Heart right ventricle (tissue), 16 donors: ENCODE measurements at regions not wholly inside any gene's neighbourhood (a gene's known extent, or its start where the extent isn't known, plus 50 kb on each side); places are given as distances from the start of the nearest gene placed in this dataset.

Experiments
- ATAC-seq, 8 donors: fragments of 200-7000 bp; cut with Tn5 transposase; one replicate each; pipeline ENCODE4 v1.9.1; 2020; ENCODE audit warnings: mild to moderate bottlenecking in 8 of 8, moderate library complexity in 8 of 8, moderate number of reproducible peaks in 1 of 8
- DNase-seq, 2 donors: peaks; one replicate each; pipeline ENCODE4 v3.0.0-alpha.2; 2020
- H3K27ac ChIP-seq, 10 donors: fragments of 200-600 bp; sonication (generic) in 2 of 10; one replicate each; pipeline versions ENCODE4 v1.5.0 to v1.8.0; 2020 to 2022; ENCODE audit warnings: mild to moderate bottlenecking in 3 of 10
- H3K27me3 ChIP-seq, 7 donors: fragments of 200-600 bp; one replicate each; pipeline ENCODE4 v1.8.0; 2021 to 2022; ENCODE audit warnings: mild to moderate bottlenecking in 2 of 7
- H3K36me3 ChIP-seq, 9 donors: fragments of 200-600 bp; sonication (generic) in 1 of 9; one replicate each; pipeline versions ENCODE4 v1.5.0 to v1.8.0; 2020 to 2022; ENCODE audit warnings: mild to moderate bottlenecking in 2 of 9
- H3K4me1 ChIP-seq, 9 donors: fragments of 200-600 bp; sonication (generic) in 1 of 9; one replicate each; pipeline versions ENCODE4 v1.5.0 to v1.8.0; 2020 to 2022; ENCODE audit warnings: mild to moderate bottlenecking in 4 of 9
- H3K4me3 ChIP-seq, 10 donors: fragments of 200-600 bp; sonication (generic) in 2 of 10; one replicate each; pipeline versions ENCODE4 v1.5.0 to v1.8.0; 2020 to 2022; ENCODE audit warnings: mild to moderate bottlenecking in 7 of 10, moderate library complexity in 2 of 10
- H3K9me3 ChIP-seq, 11 donors: fragments of 200-600 bp in 10 of 11; sonication (generic) in 2 of 11; one replicate each; pipeline versions ENCODE4 v1.5.0 to v1.8.0; 2013 to 2022; ENCODE audit warnings: mild to moderate bottlenecking in 2 of 11, control low read depth in 1 of 11, moderate library complexity in 1 of 11
- CTCF ChIP-seq, 9 donors: fragments of 200-600 bp; sonication (generic) in 2 of 9; IDR thresholded peaks; one replicate each; pipeline versions ENCODE4 v1.5.0 to v1.8.0; 2021 to 2022; ENCODE audit warnings: antibody characterized with exemption in 9 of 9, mild to moderate bottlenecking in 5 of 9, moderate library complexity in 1 of 9
- WGBS, 2 donors: extraction: QIAGEN DNeasy Blood & Tissue Kit; methylation state at CpG; one replicate each; pipeline ENCODE4 v1.1.7; 2013; ENCODE audit warnings: inconsistent platforms in 1 of 2; 5-methylcytosine and 5-hydroxymethylcytosine counted together
- intact Hi-C, 10 donors: fragments of 100-400 bp; cut with DNase I; formaldehyde crosslinking; loops; one replicate each; pipeline versions ENCODE4 v1.11.1 to v1.14.2; 2022
- donor health status: Arrhythmogenic right ventricular cardiomyopathy.
- donor health status: ischemic (EF 13 %, LVEDD 7.1; RV severe dilation, severe dysfunction).
- donor health status: healthy with polysubstance abuse.
- donor health status: DM: no; HTN: yes; CAD: no.
- donor health status: DM: no; HTN: no; CAD: no.
- donor health status: ischemic (EF 25% LVEDD 6.9; RV normal size, moderate dysfunction).
- donor health status: ischemic (EF 25% LVEDD 5.7; RV mildly dilated, moderate dysfunction).
- donor health status: healthy.
- donor health status: DM: yes; HTN: yes; CAD: no.
- donor health status: Ischemic cardiomyopathy.
- donor health status: ischemic (EF 35%, LVEDD 5.7; RV mildly dilated, moderate dysfunction).
- donor health status: nonischemic (EF 11% LVEDD 7.7; RV severe dilation, severe dysfunction).
- donor health status: DM: yes; HTN: yes; CAD: no.
- donor health status: PGD.
- donor health status: ischemic (EF 29% LVEDD 5.4; RV normal size, mild dysfunction).
- donor health status: nonischemic (EF 23%, LVEDD 6.1; RV moderate dilation, normal function).

GRCh38 chr5:118185018-118185417 lies 803.3 kb downstream of the DTWD2 start:
- Histone ChIP-seq H3K4me1 (no peaks in the 10 kb centered on the region), H3K27me3 (no peaks in the 10 kb centered on the region), H3K36me3 (no peaks in the 10 kb centered on the region), H3K9me3 (no peaks in the 10 kb centered on the region), H3K27ac (no peak overlapping the region), H3K4me3 (no peak overlapping the region)
- TF ChIP-seq CTCF (IDR thresholded peaks at IDR 0.05), result no peak
- intact Hi-C loops, result no loop called here
- DNase-seq (no peak), ATAC-seq (no peak)
- 66 to 70% methylated on average over 3 of the region's 3 CpGs for WGBS, 2 donors

DNA sequence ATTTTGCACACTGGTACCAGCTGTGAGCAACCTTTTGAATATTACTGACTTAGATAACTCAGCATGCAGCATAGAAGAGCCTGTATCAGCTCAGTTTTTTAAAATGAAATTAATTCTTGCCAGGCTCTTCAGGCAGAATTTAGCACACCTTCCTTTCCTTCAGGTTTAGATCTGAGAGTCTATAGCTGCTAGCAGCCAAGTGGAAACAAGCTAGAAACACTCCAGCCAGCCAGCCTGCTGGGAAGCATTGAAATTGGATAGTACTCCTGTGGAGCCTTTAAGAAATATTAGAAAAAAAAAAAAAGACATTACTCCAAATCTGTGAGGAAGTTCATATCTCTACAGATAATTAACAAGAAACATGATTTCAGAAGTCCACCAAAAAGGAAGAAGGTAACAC lies 812.2 kb downstream of the DTWD2 start:
- DNase-seq, result no peak
- H3K36me3 ChIP-seq, result no peaks in the 10 kb centered on the region
- H3K4me3 ChIP-seq, result no peak overlapping the region
- TF ChIP-seq CTCF (IDR thresholded peaks at IDR 0.05), result no peak
- intact Hi-C loops, result no loop called here
- H3K4me1 ChIP-seq, result no peaks in the 10 kb centered on the region
- ATAC-seq, result no peak
- H3K27me3 ChIP-seq, result no peaks in the 10 kb centered on the region
- no peak overlapping the region for H3K27ac ChIP-seq
- peaks cover 0 to 8% (median 0%) of the 10 kb centered on the region in 11 donors for H3K9me3 ChIP-seq

DNA sequence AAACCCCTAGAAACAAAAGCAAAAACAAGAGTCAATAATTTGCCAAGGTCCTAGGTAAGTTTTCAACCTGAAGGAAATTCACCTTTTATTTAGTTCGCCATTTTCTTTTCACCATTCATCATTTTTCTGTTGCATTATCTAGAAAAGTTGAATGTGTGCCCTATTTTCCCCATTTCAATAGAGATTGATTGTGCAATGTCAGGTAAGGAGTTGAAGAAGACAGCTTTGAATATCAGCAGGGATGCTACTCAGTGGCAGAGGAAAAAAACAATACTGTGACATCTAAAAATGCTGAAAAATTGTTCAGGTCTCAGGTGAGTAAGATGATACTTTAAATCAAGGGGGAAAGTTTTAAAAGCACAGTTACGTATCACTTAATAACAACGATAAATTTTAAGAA lies 813.7 kb downstream of the DTWD2 start:
- 61 to 74% methylated on average over 3 of the region's 3 CpGs for WGBS, 2 donors
- DNase-seq, result no peak
- no peaks in the 10 kb centered on the region for H3K4me1 ChIP-seq
- H3K27me3 ChIP-seq, result no peaks in the 10 kb centered on the region
- peaks cover 0 to 8% (median 0%) of the 10 kb centered on the region in 11 donors for H3K9me3 ChIP-seq
- intact Hi-C loops, result no loop called here
- no peak overlapping the region for H3K27ac ChIP-seq
- ATAC-seq, result no peak
- H3K36me3 ChIP-seq, result no peaks in the 10 kb centered on the region
- H3K4me3 ChIP-seq, result no peak overlapping the region
- TF ChIP-seq CTCF (IDR thresholded peaks at IDR 0.05), result no peak

DNA sequence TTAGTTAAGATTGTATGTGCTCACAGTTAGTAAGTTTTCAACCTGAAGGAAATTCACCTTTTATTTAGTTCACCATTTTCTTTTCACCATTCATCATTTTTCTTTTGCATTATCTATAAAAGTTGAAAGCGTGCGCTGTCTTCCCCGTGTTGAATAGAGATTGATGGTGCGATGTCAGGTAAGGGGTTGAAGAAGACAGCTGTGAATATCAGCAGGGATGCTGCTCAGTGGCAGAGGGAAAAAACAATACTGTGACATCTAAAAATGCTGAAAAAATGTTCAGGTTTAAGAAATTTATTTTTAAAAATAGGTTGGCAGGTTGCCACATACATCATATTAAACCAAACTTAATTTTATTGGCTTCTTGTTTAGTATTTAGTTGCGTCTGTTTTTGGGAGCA lies 815.0 kb downstream of the DTWD2 start:
- Histone ChIP-seq H3K27ac (no peak overlapping the region), H3K4me1 (no peaks in the 10 kb centered on the region), H3K27me3 (no peaks in the 10 kb centered on the region), H3K36me3 (no peaks in the 10 kb centered on the region), H3K4me3 (no peak overlapping the region), H3K9me3 (peaks cover 0 to 8% (median 0%) of the 10 kb centered on the region in 11 donors)
- DNase-seq (no peak), ATAC-seq (no peak)
- no peak for TF ChIP-seq CTCF (IDR thresholded peaks at IDR 0.05)
- intact Hi-C loops, result no loop called here
- WGBS, 2 donors, result 89 to 93% methylated on average over 5 of the region's 5 CpGs

GRCh38 chr5:118165619-118166018 lies 822.7 kb downstream of the DTWD2 start:
- no peaks in the 10 kb centered on the region for H3K4me1 ChIP-seq
- no peaks in the 10 kb centered on the region for H3K27me3 ChIP-seq
- H3K9me3 ChIP-seq, result no peaks in the 10 kb centered on the region
- intact Hi-C loops, result no loop called here
- H3K36me3 ChIP-seq, result no peaks in the 10 kb centered on the region
- H3K27ac ChIP-seq, result no peak overlapping the region
- TF ChIP-seq CTCF (IDR thresholded peaks at IDR 0.05), result no peak
- 90 to 93% methylated on average over 2 of the region's 2 CpGs for WGBS, 2 donors
- DNase-seq, result no peak
- no peak overlapping the region for H3K4me3 ChIP-seq
- no peak for ATAC-seq
